Erythroblast (primary cell): ENCODE measurements at regions not wholly inside any gene's neighbourhood (a gene's known extent, or its start where the extent isn't known, plus 50 kb on each side); places are given as distances from the start of the nearest gene placed in this dataset.

ENCODE experiments used
- GATA1 ChIP-seq: IDR thresholded peaks from 2 replicates; pipeline ENCODE4 v1.6.1; 2011; ENCODE audit warnings: low read depth, mild to moderate bottlenecking, control low read depth, low read length, moderate library complexity
- POLR2A ChIP-seq: IDR thresholded peaks from 2 replicates; pipeline ENCODE4 v1.6.1; 2011; ENCODE audit warnings: mild to moderate bottlenecking, low read length

DNA sequence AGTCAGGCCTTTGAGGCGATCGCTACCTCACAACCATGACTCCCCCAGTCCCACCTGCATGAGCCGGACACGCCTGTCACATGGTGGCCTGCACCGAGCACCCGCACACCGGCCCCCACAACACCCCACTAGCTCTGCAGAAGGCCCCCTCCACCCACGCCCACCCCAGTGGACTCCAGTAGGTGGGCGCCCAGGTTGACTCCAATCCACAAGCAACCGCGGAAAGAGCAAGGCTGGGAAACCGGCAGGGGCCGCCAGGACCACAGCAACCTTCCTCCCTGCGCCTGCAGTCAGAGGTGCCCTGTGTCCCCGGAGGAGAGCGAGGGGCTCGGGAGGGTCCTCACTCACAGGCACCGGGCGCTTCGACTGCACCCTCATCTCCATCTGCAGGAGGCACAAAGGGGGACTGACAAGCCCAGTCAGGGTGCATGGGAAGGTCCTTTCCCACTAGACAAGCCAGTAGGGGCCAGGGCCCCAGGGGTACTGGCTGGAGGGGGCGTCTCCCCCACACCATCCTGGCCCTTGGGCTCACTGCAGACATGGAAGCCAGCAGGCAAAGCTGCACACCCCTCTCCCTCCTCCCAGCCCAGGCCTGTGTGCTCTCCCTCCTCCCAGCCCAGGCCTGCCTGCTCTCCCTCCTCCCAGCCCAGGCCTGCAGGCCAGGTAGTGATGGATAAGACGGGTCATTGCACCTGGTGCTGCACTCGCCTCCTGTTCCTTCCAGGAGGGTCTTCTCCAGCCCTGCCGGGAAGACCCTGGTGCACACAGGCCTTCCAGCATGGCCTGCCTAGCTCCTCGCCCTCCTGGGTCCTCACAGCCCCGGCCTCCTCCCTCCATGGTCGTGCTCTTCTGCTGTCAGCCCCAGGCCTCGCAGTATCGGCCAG, 137.2 kb downstream of the DLL1 start:
- TF ChIP-seq POLR2A: no peak
- TF ChIP-seq GATA1: no peak
